GM21390 (cell line): ENCODE measurements at regions not wholly inside any gene's neighbourhood (a gene's known extent, or its start where the extent isn't known, plus 50 kb on each side); places are given as distances from the start of the nearest gene placed in this dataset.

ENCODE experiments used
- ATAC-seq: cut with Tn5 transposase; IDR thresholded peaks from one replicate; pipeline ENCODE4 v1.9.1; 2021; ENCODE audit not compliant: unreplicated experiment

- no peak for ATAC-seq
Observed at GRCh38 chr17:68749349-68750207, 148.4 kb upstream of the FAM20A start.

GRCh38 chr17:68748381-68748780, 147.2 kb upstream of the FAM20A start:
- no peak for ATAC-seq

GRCh38 chr17:68740555-68741447, 139.6 kb upstream of the FAM20A start:
- ATAC-seq: no peak

- no peak for ATAC-seq
Observed at GRCh38 chr17:68737761-68738443, 136.7 kb upstream of the FAM20A start.

GRCh38 chr17:68734931-68735330, 133.8 kb upstream of the FAM20A start:
- ATAC-seq: no peak

GRCh38 chr17:68734187-68734900, 133.2 kb upstream of the FAM20A start:
- ATAC-seq: no peak

- ATAC-seq: no peak
Observed at GRCh38 chr17:68733241-68734176, 132.3 kb upstream of the FAM20A start.

- ATAC-seq: no peak
Observed at GRCh38 chr17:68732301-68732749, 131.2 kb upstream of the FAM20A start.

- ATAC-seq: no peak
Observed at GRCh38 chr17:68731465-68731864, 130.3 kb upstream of the FAM20A start.

- no peak for ATAC-seq
Observed at GRCh38 chr17:68719431-68719830, 118.3 kb upstream of the FAM20A start.

GRCh38 chr17:68718926-68719325, 117.8 kb upstream of the FAM20A start:
- no peak for ATAC-seq

GRCh38 chr17:68718465-68718864, 117.3 kb upstream of the FAM20A start:
- no peak for ATAC-seq

GRCh38 chr17:68714676-68715075, 113.5 kb upstream of the FAM20A start:
- no peak for ATAC-seq

GRCh38 chr17:68711858-68712257, 110.7 kb upstream of the FAM20A start:
- ATAC-seq: no peak

- ATAC-seq: no peak
Observed at GRCh38 chr17:68710976-68711375, 109.8 kb upstream of the FAM20A start.

- ATAC-seq: no peak
Observed at GRCh38 chr17:68710035-68710780, 109.0 kb upstream of the FAM20A start.

- ATAC-seq: no peak
Observed at GRCh38 chr17:68709461-68709860, 108.3 kb upstream of the FAM20A start.

- no peak for ATAC-seq
Observed at GRCh38 chr17:68707031-68707430, 105.9 kb upstream of the FAM20A start.
